ENCODE measurements at regions not wholly inside any gene's neighbourhood (a gene's known extent, or its start where the extent isn't known, plus 50 kb on each side); places are given as distances from the start of the nearest gene placed in this dataset.

DNA sequence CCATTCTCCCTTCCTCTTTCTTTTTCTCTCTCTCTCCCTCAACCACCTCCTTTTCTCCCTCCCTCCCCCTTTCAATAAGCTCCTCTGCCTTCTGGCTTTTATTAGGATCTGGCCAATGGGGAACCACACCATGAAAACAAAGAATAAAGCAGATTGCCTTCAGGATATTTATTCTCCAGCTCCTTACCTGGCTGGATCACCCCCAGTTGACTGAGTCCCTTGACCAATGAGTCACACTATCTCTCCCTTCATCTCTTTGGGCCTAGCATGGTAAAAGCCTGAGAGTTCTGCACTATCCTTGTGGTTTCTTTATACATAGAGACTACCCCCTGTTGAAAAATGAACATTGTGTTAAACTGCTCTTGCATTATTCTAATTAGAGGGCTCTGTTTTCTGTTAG, 476.8 kb downstream of the EPHA7 start:
- no peak for DNase-seq

DNA sequence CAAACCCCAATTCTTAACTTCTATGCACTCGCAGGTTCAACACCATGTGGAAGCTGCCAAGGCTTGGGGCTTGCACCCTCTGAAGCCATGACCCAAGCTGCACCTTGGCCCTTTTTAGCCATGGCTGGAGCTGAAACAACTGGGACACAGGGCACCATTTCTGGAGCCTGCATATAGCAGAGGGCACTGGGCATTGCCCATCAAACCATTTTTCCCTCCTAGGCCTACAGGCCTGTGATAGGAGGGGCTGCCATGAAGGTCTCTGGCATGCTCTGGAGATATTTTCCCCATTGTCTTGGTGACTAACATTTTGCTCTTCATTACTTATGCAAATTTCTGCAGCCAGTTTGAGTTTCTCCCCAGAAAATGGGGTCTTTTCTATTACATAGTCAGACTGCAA, 484.7 kb downstream of the EPHA7 start:
- DNase-seq: no peak

DNA sequence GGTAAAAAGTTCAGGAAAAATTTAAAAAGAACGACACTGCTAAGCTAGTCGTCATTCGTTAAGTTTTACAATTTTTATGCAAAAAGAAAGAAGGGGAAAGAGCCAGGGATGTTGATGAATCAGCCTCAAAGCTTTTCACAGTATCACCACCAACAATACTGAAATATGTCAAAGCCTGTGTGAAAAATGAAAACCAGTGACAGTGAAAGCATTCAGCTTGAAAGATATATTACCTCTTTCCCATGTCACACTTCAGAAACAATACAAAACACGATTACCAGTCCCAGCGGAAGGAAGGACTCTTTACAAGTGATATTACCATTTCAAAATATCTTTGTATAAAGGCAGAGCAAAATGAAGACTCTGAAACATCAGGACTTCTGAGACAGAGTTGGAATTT, 489.2 kb downstream of the EPHA7 start:
- no peak for DNase-seq

DNA sequence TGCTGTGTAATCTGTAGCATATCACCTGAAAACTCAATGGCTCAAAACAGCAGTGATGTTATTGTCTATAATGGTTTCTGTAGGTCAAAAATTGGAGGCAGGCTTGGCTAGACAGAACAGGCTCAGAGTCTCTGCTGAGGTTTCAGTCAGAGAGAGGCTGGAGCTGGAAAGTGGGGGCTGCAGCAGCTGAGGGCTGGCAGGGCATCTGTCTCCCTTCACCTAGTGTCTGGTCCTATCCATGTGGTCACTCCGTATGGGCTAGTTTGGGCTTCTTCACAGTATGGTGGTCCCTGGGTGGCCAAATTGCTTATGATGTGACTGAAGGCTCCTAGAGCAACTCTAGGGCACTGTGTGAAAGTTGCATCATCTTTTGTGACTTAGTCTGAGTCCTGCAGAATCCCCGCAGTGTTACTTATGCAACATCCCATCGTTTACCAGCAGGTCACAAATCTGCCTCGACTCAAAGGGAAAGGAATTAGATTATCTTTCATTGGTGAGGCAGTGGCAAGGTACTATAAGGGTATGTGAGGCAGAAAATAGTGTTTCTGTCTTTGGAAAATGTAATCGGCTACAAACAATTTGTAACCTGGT, 497.0 kb downstream of the EPHA7 start:
- no peak for DNase-seq

- DNase-seq: no peak
Observed at GRCh38 chr6:92915466-92915865, 503.9 kb downstream of the EPHA7 start.

- no peak for DNase-seq
Observed at GRCh38 chr6:92911301-92911700, 508.1 kb downstream of the EPHA7 start.

DNA sequence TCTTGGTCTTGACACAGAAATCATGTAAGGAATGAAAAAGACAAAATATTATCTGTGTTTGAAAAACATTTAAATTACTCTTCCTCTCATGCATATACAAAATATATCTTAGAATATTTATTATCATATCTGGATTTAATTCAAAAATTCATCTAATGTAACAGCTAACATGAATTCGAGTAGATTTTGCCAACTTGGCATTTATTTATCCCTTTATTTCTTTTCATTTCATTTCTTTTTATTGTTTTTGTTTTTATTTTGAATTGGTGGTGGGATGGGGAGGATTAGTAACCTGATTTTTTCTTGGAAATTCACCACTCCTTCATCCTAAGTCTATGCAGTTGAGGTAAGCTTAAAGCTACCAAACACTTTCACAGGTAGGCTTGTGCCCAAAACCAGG, 508.7 kb downstream of the EPHA7 start:
- no peak for DNase-seq

DNA sequence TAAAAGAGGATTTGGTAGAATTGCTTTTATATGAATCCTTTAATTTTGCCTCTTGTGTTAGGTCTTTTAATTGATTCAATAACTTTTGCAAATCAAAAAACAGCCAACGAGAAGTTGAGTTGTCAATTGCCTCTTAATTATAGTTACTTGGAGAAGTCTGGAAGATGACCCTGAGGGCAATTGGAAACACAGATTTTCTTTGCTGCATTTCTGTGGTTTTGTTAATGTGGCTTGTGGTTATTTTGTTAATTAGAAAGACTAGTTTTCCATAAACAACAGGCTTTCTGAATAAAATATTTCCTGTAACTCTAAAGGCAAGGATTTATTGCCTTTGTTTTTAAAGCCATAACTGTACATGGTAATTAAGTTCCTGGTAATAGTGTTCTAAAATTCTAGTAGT, 513.0 kb downstream of the EPHA7 start:
- no peak for DNase-seq

DNA sequence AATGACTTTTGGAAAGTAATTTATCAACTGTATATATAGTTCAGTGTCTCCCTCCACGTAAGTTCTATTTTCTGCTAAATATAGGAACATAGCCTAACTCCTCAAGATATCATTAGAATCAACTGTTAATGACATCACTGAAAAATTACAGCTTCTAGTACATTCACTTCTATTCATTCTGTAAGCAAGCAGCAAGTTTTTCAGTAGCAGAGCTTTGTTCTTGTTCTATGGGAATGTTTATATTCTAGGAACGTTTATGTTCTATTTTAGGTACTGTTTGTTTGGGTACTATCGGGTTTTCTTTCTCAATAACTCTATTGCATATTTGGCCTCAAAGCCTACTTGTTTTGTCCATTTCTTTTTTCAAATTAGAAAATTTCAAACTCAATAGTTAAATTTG, 525.6 kb downstream of the EPHA7 start:
- no peak for DNase-seq

- DNase-seq: no peak
Observed at GRCh38 chr6:92892626-92893170, 526.7 kb downstream of the EPHA7 start.

- DNase-seq: no peak
Observed at GRCh38 chr6:92888316-92888715, 531.0 kb downstream of the EPHA7 start.

DNA sequence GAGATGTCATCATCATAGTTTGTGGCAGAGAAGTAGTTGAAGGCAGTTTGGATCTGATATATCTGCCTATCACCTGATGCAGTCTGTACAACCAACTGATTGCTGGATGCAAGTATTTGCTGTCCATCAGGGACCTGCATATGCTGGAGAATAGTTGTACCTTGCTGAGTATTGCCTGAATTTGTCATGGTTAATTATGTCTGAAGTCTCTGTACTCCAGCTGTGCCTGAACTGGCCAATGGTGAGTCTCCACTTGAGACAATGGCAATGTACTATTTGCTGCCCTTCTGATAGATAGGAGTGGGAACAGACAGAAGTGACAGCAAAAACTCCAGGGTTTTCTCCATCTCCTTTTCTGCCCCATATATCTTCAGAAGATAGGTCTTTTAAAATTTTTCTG, 531.5 kb downstream of the EPHA7 start:
- DNase-seq: no peak

DNA sequence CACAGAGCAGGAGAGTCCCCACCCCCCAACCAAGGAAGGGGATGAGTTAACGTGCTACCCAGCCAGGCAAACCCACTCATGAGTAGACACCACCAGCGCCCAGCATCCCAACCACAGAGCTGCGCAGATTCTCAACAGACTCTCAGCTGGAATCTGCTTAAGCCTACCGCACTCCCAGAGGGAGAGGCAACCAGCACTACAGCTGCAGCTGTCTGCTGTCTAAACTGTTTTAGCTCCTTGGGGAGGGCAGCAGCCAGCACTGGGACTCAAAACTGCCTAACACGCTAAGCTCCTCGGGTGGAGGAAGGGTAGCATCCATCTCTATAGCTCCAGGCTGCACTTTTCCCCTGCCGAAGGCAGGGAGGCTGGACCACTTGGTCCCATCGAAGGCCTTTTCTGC, 539.8 kb downstream of the EPHA7 start:
- no peak for DNase-seq

DNA sequence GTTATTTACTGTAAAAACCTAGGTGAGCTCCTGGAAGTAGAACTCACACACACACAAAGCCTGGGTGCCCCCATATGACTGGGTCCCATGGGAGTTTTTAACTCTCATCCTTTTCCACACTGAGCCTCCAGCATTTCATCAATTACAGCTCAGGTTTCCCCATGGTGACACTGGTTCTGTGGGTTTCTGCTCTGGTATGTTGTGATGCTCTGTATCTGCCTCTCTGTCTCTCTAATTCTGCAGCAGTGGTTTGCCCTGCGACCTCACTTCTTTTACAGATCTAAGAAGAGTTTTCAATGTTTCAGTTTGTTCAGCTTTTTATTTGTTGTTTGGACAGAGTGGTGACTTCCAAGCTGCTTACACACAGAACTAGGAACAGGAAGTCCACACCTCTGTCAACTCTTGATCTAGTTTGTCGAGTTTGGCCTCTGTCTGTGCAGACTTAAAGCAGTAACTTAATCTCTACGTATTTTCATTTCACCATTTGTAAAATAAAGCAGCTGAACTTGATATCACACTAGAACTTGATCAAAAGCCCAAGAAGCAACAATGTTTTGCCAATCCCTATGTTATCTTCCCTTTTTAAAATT, 554.3 kb downstream of the EPHA7 start:
- DNase-seq: no peak

DNA sequence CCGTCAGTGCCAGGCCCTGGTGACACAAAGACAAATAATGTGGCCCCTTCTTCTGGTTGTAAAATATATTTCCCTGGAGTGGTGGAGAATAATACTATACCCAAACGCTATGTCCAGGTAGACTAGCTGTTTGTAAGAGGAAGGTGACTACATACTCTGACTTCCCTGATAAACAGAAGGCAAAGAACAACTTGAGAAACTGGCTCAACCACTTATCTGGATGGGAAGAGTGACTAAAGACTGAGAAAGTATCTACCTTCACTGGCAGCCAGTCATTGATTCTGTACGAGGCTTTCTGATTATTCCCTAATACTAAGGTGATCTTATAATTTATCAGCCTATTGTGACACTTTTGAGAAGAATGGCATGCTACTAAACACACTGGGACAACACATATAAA, 569.7 kb downstream of the EPHA7 start:
- no peak for DNase-seq

DNA sequence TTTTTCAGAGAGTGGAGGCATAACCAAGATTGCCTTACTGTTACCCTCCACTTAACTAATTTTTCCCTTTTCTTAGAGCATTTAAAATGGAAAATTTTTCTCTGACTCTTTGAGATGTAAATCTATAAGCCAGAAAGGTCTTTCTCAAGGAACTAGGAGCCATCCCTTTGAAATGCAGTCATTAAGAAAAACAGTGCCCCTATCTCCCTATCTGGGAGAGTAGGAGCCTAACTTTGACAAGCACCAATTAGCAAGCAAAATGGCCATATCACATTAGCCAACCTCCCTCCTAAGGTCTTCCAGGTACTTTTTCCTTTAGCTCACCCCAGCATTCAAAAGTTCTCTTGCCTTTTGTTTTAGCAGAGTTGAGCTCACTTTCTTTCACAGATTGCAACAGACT, 570.5 kb downstream of the EPHA7 start:
- no peak for DNase-seq

- no peak for DNase-seq
Observed at GRCh38 chr6:92848459-92848858, 570.9 kb downstream of the EPHA7 start.

DNA sequence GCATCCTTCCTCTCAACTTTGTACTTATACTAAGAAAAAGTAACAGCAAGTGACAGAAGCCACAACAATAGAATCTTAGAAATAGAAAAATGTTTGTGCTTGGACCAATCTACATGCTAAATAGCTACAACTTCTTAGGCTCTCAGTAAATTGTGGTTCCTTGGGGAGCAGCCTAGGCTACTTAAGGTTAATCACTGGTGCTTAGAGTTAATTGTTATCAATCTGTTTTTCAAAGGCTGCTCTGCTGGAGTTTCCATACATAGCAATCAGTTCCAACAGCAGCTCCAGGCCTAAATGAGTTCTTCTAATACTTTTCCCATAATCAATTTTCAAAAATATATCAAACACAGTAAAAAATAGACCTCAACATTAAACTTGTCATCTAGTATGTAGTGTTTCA, 571.4 kb downstream of the EPHA7 start:
- no peak for DNase-seq

- DNase-seq: no peak
Observed at GRCh38 chr6:92840246-92840930, 579.0 kb downstream of the EPHA7 start.

GRCh38 chr6:92828788-92829187, 590.6 kb downstream of the EPHA7 start:
- no peak for DNase-seq

- no peak for DNase-seq
Observed at GRCh38 chr6:92827104-92827503, 592.3 kb downstream of the EPHA7 start.

DNA sequence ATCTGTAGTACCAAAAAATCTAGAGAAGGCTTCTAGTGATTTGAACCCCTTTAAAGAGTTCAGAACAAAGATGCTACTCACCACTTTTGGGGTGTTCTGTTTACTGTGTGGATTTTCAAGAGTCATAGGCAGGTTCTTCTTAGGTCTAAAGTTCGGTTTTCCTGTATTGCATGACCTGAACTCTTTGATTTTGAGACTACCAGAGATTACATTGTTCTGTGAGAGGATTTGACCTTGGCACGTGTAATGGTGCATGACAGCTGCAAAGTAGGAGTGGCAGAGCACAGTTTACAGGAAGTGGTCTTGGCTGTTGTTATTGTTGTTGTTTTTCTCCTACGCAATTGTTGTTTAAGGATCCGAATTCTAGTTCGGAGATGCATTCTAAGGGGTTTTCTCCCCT, 592.7 kb downstream of the EPHA7 start:
- no peak for DNase-seq

- DNase-seq: no peak
Observed at GRCh38 chr6:92822222-92822621, 597.1 kb downstream of the EPHA7 start.

- no peak for DNase-seq
Observed at GRCh38 chr6:92820601-92821000, 598.8 kb downstream of the EPHA7 start.

DNA sequence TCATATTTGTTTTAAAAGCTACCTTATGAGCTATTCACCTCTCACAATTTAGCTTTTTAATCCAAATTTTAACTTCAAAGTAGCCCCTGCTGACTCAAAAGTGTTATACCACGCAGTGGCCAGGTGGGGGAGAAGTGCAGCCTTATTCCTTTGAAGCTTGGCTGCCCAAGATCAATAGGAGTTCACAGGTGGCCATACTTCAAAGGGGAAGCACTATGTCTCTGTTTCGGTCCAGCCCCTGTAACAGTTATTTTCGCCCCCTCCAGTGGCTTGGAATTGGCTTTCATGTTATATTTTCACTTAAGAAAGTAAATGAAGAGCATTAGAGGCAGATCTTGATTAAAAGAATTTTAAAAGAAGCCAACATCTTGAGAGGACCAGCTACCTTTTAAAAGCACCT, 608.4 kb downstream of the EPHA7 start:
- no peak for DNase-seq
